Fibroblast of villous mesenchyme (primary cell): ENCODE measurements at regions not wholly inside any gene's neighbourhood (a gene's known extent, or its start where the extent isn't known, plus 50 kb on each side); places are given as distances from the start of the nearest gene placed in this dataset.
"Not testable (repeated sequence)": the region's sequence is repeated elsewhere in the genome, so short reads cannot be mapped to it uniquely, and the experiment has no call there.

Experiments
- DNase-seq: peaks from one replicate; pipeline ENCODE4 v3.0.0-alpha.2; 2010; ENCODE audit warnings: low read depth
- H3K4me3 ChIP-seq: 2 replicates; pipeline ENCODE4 v1.5.1; 2011; ENCODE audit warnings: low read depth, mild to moderate bottlenecking, low read length
- TF ChIP-seq, protein P1 (sequence below): IDR thresholded peaks from 2 replicates; pipeline ENCODE4 v1.5.1; 2012; ENCODE audit warnings: low read depth, mild to moderate bottlenecking, low read length; ENCODE audit not compliant: insufficient read depth

DNA sequence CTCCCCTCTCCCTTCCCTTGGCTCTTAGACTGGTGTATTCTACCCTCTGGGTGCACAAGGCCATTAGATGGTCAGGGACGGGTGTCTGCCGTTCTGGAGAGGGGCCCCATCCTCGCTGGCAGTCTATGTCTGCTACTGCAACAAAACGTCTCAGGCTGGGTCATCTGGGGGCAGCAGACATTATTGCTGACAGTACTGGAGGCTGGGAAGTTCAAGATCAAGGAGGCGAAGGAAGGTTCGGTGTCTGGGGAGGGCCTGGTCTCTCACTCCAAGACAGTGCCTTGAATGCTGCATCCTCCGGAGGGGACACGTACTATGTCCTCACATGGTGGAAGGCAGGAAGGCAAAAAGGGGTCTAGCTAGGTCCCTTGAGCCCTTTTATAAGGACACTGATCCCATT is 93.4 kb upstream of the COL5A1 start:
- no peak for DNase-seq
- TF ChIP-seq, protein P1, sequence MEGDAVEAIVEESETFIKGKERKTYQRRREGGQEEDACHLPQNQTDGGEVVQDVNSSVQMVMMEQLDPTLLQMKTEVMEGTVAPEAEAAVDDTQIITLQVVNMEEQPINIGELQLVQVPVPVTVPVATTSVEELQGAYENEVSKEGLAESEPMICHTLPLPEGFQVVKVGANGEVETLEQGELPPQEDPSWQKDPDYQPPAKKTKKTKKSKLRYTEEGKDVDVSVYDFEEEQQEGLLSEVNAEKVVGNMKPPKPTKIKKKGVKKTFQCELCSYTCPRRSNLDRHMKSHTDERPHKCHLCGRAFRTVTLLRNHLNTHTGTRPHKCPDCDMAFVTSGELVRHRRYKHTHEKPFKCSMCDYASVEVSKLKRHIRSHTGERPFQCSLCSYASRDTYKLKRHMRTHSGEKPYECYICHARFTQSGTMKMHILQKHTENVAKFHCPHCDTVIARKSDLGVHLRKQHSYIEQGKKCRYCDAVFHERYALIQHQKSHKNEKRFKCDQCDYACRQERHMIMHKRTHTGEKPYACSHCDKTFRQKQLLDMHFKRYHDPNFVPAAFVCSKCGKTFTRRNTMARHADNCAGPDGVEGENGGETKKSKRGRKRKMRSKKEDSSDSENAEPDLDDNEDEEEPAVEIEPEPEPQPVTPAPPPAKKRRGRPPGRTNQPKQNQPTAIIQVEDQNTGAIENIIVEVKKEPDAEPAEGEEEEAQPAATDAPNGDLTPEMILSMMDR = no peak

DNA sequence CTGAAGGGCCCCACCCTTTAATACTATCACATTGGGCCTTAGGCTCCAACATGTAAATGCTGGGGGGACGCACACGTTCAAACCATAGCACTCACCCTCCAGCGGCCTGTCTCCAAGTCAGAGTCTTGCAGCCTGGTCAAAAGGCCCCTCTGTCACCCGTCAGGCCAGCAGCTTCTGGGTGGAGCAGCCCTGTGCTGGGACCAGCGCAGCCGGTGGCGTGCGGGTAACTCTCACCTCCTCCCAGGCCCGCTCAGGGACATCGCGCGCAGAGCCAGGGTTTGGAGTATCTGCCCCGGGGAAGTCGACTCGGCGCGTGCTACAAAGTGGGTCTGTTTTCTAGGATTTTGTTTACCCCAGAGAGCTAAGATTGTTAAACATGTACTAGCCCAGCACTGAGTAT is 93.0 kb upstream of the COL5A1 start:
- TF ChIP-seq, protein P1 = no peak
- no peak for DNase-seq

More for the DNA sequence above, 93.4 kb upstream of the COL5A1 start:
- no peak overlapping the region for H3K4me3 ChIP-seq

DNA sequence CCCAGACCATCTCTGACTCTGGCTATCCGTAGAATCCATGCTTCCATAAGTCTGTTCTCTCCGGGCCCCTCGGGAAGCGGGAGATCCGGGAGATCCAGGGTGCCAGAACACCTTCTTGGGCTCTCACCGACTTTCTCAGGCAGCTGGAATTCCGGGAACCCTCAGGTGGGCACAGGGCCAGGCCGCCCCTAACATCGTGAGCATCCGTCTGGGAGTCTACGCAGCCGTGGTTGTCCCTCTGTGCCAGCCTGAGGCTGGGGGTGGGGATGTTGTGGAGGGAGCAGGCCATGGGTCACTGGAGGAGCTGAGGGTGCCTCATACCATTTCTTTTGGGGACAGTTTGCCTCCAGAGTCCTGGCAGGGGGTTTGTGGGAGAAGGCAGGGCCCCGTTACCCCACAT is 92.3 kb upstream of the COL5A1 start:
- DNase-seq = no peak
- H3K4me3 ChIP-seq = no peak overlapping the region
- TF ChIP-seq, protein P1 = no peak

More for the DNA sequence above, 93.0 kb upstream of the COL5A1 start:
- H3K4me3 ChIP-seq = no peak overlapping the region

DNA sequence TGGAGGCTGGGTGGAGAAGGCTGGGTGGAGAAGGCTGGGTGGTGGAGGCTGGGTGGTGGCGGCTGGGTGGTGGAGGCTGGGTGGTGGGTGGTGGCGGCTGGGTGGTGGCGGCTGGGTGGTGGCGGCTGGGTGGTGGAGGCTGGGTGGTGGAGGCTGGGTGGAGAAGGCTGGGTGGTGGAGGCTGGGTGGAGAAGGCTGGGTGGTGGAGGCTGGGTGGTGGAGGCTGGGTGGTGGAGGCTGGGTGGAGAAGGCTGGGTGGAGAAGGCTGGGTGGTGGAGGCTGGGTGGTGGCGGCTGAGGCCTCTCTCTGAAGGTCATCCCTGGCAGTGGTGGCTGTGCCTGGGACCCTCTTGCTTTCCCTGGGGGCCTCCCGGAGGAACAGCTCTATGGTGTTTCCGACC is 91.5 kb upstream of the COL5A1 start:
- H3K4me3 ChIP-seq, DNase-seq: not testable (repeated sequence)

DNA sequence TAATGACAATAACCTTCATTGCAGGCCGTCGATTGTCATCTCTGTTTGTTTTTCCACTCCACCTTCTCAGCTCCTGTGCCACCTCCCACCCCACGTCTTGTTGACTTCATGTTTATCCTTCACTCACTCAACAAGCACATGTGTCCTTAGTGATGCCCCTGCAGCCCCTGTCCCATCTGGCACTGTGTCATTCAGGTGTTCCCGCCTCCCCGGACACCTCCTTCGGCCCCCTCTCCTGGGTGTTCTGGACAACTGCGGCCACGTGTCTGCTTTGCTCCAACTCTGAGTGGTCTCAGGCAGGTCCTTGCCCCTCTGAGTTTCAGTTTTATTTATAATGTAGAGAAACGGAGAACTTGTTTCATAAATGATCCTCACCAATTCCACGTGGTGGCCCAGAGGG is 91.0 kb upstream of the COL5A1 start:
- no peak overlapping the region for H3K4me3 ChIP-seq
- no peak for DNase-seq
- TF ChIP-seq, protein P1 = peak; percentile 10

DNA sequence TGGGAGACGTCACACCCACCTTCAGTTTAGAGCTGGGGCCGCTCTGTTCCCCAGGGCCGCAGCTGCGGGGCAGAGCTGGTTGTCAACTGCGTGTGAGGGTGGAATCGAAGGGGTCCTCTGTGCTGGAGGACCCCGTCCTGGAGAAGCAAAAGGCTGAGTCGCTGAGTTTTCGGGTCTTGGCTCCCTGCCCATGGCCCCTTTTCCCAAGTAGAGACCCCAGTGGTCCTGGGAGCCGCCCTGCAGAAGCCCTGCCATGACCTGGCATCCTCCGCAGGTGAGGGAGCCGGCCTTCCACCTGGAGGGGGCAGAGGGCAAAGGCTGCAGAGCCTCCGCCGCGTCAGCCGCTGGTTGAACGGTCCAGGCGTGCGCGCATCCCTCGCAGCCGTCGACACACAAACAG is 90.4 kb upstream of the COL5A1 start:
- no peak for DNase-seq
- TF ChIP-seq, protein P1 = no peak
- no peak overlapping the region for H3K4me3 ChIP-seq

DNA sequence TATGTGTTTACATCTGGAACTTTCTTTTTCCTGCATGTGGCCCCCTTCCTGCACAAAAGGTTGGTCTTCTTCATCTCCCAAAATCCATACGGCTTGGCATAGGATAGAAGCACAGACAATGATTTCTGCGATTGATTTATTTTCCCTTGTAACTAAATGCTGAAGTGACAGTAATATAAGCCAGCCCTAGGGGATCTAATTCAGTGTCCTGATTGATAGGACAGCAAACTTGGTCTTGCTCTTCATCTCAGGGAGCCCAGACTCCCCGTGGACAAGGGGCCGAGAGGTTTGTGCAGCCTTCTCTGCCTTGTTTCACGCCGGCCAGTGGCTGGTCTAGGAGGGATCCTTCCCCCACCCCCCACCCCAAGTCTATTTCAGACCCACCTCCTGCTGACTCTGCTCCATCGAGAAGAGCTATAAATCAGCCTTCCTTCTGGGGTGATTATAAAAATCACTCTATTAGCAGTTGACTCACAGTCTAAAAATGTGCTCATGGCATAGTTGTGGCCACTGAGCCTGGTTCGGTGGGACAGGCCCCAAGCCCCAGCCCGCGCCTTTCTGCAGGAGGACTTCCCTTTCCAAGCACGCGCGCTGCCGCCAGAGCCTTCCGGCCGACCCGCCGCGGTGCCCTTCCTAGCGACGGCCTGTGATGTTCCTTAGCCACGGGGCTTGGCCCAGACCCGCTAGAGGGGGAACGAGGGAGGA is 89.8 kb upstream of the COL5A1 start:
- TF ChIP-seq, protein P1 = no peak
- no peak overlapping the region for H3K4me3 ChIP-seq
- DNase-seq = peak; percentile 96
